ENCODE measurements at regions not wholly inside any gene's neighbourhood (a gene's known extent, or its start where the extent isn't known, plus 50 kb on each side); places are given as distances from the start of the nearest gene placed in this dataset.

- no peak overlapping the region for H3K27ac ChIP-seq (ENCODE audit: low read depth in 1 of 2, low read length in 1 of 2)
- H3K4me1 ChIP-seq (ENCODE audit: control insufficient read depth in 5 of 5, insufficient read depth in 5 of 5, low read length in 5 of 5): no peaks in the 10 kb centered on the region
- no peaks in the 10 kb centered on the region for H3K27me3 ChIP-seq (ENCODE audit: control insufficient read depth in 3 of 3, insufficient read depth in 3 of 3, low read length in 2 of 3)
- DNase-seq (no peak), ATAC-seq (ENCODE audit: insufficient read depth, low FRiP score) (no peak)
- H3K4me3 ChIP-seq: no peak overlapping the region
- 34 to 59% methylated on average over 1 of the region's 1 CpG for WGBS, 2 donors
- no peak overlapping the region for H3K9ac ChIP-seq (ENCODE audit: insufficient read depth in 1 of 2, low read length in 2 of 2)
- H3K36me3 ChIP-seq (ENCODE audit: control insufficient read depth in 4 of 4, insufficient read depth in 4 of 4, low read length in 4 of 4): no peaks in the 10 kb centered on the region
- no peak for TF ChIP-seq CTCF (IDR thresholded peaks at IDR 0.05; ENCODE audit: control extremely low read depth, extremely low read depth)
- H3K9me3 ChIP-seq (ENCODE audit: control insufficient read depth in 4 of 4, insufficient read depth in 3 of 4, low read length in 3 of 4): peaks cover 0 to 24% (median 1%) of the 10 kb centered on the region in 4 donors
Observed at GRCh38 chr16:35405526-35405925, 1946.1 kb downstream of the TP53TG3F start.

- Histone ChIP-seq H3K36me3 (ENCODE audit: control insufficient read depth in 4 of 4, insufficient read depth in 4 of 4, low read length in 4 of 4) (no peaks in the 10 kb centered on the region), H3K27me3 (ENCODE audit: control insufficient read depth in 3 of 3, insufficient read depth in 3 of 3, low read length in 2 of 3) (no peaks in the 10 kb centered on the region), H3K4me1 (ENCODE audit: control insufficient read depth in 5 of 5, insufficient read depth in 5 of 5, low read length in 5 of 5) (no peaks in the 10 kb centered on the region), H3K27ac (ENCODE audit: low read depth in 1 of 2, low read length in 1 of 2) (no peak overlapping the region), H3K9ac (ENCODE audit: insufficient read depth in 1 of 2, low read length in 2 of 2) (no peak overlapping the region), H3K4me3 (no peak overlapping the region), H3K9me3 (ENCODE audit: control insufficient read depth in 4 of 4, insufficient read depth in 3 of 4, low read length in 3 of 4) (peaks cover 0 to 22% (median 4%) of the 10 kb centered on the region in 4 donors)
- WGBS, 2 donors: 67 to 71% methylated on average over 1 of the region's 1 CpG
- ATAC-seq (ENCODE audit: insufficient read depth, low FRiP score) (no peak), DNase-seq (no peak)
- TF ChIP-seq CTCF (IDR thresholded peaks at IDR 0.05; ENCODE audit: control extremely low read depth, extremely low read depth): no peak
Observed at GRCh38 chr16:35409503-35409902, 1950.1 kb downstream of the TP53TG3F start.

GRCh38 chr16:35410438-35410837, 1951.0 kb downstream of the TP53TG3F start:
- H3K27me3 ChIP-seq (ENCODE audit: control insufficient read depth in 3 of 3, insufficient read depth in 3 of 3, low read length in 2 of 3): no peaks in the 10 kb centered on the region
- H3K36me3 ChIP-seq (ENCODE audit: control insufficient read depth in 4 of 4, insufficient read depth in 4 of 4, low read length in 4 of 4): no peaks in the 10 kb centered on the region
- no peak overlapping the region for H3K9ac ChIP-seq (ENCODE audit: insufficient read depth in 1 of 2, low read length in 2 of 2)
- H3K9me3 ChIP-seq (ENCODE audit: control insufficient read depth in 4 of 4, insufficient read depth in 3 of 4, low read length in 3 of 4): peaks cover 0 to 21% (median 6%) of the 10 kb centered on the region in 4 donors
- DNase-seq: no peak
- H3K4me1 ChIP-seq (ENCODE audit: control insufficient read depth in 5 of 5, insufficient read depth in 5 of 5, low read length in 5 of 5): no peaks in the 10 kb centered on the region
- no peak for TF ChIP-seq CTCF (IDR thresholded peaks at IDR 0.05; ENCODE audit: control extremely low read depth, extremely low read depth)
- H3K27ac ChIP-seq (ENCODE audit: low read depth in 1 of 2, low read length in 1 of 2): no peak overlapping the region
- no peak for ATAC-seq (ENCODE audit: insufficient read depth, low FRiP score)
- H3K4me3 ChIP-seq: no peak overlapping the region

- peaks cover 0 to 14% (median 4%) of the 10 kb centered on the region in 4 donors for H3K9me3 ChIP-seq (ENCODE audit: control insufficient read depth in 4 of 4, insufficient read depth in 3 of 4, low read length in 3 of 4)
- H3K4me3 ChIP-seq: no peak overlapping the region
- no peak overlapping the region for H3K27ac ChIP-seq (ENCODE audit: low read depth in 1 of 2, low read length in 1 of 2)
- H3K36me3 ChIP-seq (ENCODE audit: control insufficient read depth in 4 of 4, insufficient read depth in 4 of 4, low read length in 4 of 4): no peaks in the 10 kb centered on the region
- no peak for TF ChIP-seq CTCF (IDR thresholded peaks at IDR 0.05; ENCODE audit: control extremely low read depth, extremely low read depth)
- no peaks in the 10 kb centered on the region for H3K4me1 ChIP-seq (ENCODE audit: control insufficient read depth in 5 of 5, insufficient read depth in 5 of 5, low read length in 5 of 5)
- DNase-seq (no peak), ATAC-seq (ENCODE audit: insufficient read depth, low FRiP score) (no peak)
- H3K9ac ChIP-seq (ENCODE audit: insufficient read depth in 1 of 2, low read length in 2 of 2): no peak overlapping the region
- 63 to 67% methylated on average over 1 of the region's 1 CpG for WGBS, 2 donors
- no peaks in the 10 kb centered on the region for H3K27me3 ChIP-seq (ENCODE audit: control insufficient read depth in 3 of 3, insufficient read depth in 3 of 3, low read length in 2 of 3)
Observed at GRCh38 chr16:35411156-35411555, 1951.7 kb downstream of the TP53TG3F start.
